GM10248 (cell line): ENCODE measurements at regions not wholly inside any gene's neighbourhood (a gene's known extent, or its start where the extent isn't known, plus 50 kb on each side); places are given as distances from the start of the nearest gene placed in this dataset.

Experiments used
- CTCF ChIA-PET: fragments of 300-600 bp; sonication (Branson Sonifier 250); formaldehyde crosslinking; extraction: SDS; loops from one replicate; lab custom pipeline; 2021; ENCODE audit warnings: antibody characterized with exemption; lab: Yijun Ruan, JAX
- POLR2A ChIA-PET: fragments of 350-650 bp; sonication (Branson Sonifier 250); formaldehyde crosslinking; extraction: SDS; loops from one replicate; lab custom pipeline; 2020; ENCODE audit warnings: antibody characterized with exemption; lab: Yijun Ruan, JAX
- DNase-seq: peaks from one replicate; pipeline ENCODE4 v3.0.0; 2012; ENCODE audit errors: extremely low spot score
- TF ChIP-seq, protein P1 (sequence below): IDR thresholded peaks from 2 replicates; pipeline ENCODE4 v1.5.1; 2012; ENCODE audit warnings: mild to moderate bottlenecking, low read depth; ENCODE audit errors: extremely low read depth, missing control alignments, control extremely low read depth

DNA sequence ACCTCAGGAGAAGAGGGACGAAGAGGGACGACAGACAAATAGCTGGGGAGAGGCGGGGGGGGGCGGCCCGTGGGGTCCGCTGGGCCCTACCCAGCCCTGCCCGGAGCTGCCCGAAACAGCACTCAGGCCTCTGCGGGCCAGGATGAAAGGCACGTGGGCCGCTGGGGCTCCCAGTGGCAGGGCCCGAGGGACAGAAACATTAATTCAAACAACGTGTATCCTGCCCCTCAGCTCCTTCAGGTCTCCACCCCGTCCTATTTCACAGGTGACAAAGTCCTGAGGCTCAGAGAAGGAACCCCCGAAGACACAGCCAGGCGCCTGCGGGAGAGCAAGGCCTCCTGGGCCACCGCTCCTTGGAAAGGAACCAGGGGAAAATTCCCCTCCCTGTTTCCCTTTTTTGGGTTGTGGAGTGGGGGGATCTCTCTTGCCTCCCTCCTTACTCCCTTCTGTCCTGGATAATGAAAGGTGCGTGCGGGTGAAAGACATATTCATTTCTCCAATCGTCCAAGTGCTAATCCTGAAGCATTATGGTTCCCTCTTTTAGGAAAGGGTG is 93.3 kb downstream of the RNASET2 start:
- TF ChIP-seq, protein P1, sequence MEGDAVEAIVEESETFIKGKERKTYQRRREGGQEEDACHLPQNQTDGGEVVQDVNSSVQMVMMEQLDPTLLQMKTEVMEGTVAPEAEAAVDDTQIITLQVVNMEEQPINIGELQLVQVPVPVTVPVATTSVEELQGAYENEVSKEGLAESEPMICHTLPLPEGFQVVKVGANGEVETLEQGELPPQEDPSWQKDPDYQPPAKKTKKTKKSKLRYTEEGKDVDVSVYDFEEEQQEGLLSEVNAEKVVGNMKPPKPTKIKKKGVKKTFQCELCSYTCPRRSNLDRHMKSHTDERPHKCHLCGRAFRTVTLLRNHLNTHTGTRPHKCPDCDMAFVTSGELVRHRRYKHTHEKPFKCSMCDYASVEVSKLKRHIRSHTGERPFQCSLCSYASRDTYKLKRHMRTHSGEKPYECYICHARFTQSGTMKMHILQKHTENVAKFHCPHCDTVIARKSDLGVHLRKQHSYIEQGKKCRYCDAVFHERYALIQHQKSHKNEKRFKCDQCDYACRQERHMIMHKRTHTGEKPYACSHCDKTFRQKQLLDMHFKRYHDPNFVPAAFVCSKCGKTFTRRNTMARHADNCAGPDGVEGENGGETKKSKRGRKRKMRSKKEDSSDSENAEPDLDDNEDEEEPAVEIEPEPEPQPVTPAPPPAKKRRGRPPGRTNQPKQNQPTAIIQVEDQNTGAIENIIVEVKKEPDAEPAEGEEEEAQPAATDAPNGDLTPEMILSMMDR, result no peak
- POLR2A ChIA-PET, result no interaction called here
- peak; percentile 43 for DNase-seq
- CTCF ChIA-PET, result interaction anchor here (0.8 to 3.1 kb wide), 5 partner anchors 12 to 127 kb away, joined by 3 to 12 read pairs (median 3); no protein-coding TSS in a partner anchor

DNA sequence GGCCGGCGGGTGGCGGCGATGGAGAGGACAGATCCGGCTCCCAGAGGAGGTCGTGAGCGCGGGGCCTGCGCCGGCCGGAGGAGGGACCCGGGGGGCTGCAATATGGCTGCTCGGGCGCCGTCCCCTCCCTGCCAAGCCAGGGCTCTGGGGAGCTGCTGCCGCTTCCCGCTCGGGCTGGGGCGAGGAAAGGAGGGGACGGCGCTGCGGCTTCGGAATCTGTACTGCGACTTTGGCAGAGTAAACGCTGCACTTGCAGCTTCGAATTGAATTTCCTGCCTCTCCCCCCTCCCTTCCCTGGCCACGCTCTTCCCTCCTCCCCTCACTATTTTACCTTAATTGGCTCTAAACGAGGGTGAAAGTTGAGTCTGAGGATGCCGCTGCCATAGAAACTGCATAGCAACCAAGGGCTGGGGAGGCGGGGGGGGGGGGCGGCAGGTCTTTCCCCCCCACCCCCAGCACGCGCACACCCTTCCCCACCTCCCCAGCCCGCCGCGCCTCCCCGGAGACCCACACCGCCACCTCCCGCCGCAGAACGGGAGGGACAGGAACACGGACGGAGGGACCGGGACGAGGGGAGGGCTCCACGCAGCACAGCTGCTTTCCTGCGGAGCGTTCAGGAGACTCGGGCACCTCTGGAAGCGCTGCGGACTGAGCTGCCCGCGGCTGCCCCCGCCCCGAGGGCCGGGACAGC is 93.9 kb downstream of the RNASET2 start:
- TF ChIP-seq, protein P1, result peak; percentile 24
- peak; percentile 73 for DNase-seq
- POLR2A ChIA-PET, result no interaction called here
- CTCF ChIA-PET, result interaction anchor here (0.8 to 3.1 kb wide), 4 partner anchors 12 to 87 kb away, joined by 3 to 12 read pairs (median 6); no protein-coding TSS in a partner anchor

DNA sequence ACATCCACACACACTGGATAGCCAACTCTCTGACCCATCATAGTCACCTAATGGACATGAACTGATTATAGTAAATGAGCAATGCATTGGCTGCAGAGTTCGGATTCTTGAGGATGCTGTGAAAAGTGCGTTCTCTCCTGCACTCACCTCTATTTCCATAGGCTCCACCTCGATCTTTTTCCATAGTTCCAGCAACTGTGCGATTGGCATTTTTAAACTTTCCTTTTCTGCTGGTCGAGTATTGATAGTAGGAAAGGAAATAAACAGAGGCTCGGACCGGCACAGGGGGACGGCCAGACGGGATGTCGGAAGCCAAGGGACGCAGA is 94.4 kb downstream of the RNASET2 start:
- ChIA-PET CTCF (interaction anchor here (2.1 kb wide), 1 partner anchor 87 kb away, joined by 9 read pairs; no protein-coding TSS in a partner anchor), POLR2A (no interaction called here)
- no peak for DNase-seq
- TF ChIP-seq, protein P1, result no peak

DNA sequence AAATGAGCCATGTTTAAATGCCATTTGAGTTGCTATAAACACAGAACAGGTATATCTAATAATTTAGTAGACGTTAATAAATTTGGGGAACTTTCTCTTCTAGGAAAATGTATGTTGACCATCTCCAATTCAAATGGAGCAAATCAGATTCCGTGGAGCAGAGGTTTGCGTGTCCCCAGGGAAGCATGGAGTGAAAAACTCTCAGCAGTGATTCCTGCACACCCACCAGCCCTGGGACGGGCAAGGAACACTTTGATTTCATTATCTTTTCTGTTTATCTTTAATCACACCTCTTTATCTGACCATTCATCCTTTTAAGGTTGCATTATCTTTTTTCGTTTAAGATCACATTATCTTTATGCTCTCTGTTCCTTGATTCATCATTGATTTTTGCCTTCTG is 95.0 kb downstream of the RNASET2 start:
- POLR2A ChIA-PET, result no interaction called here
- TF ChIP-seq, protein P1, result no peak
- DNase-seq, result no peak
- CTCF ChIA-PET, result no interaction called here

DNA sequence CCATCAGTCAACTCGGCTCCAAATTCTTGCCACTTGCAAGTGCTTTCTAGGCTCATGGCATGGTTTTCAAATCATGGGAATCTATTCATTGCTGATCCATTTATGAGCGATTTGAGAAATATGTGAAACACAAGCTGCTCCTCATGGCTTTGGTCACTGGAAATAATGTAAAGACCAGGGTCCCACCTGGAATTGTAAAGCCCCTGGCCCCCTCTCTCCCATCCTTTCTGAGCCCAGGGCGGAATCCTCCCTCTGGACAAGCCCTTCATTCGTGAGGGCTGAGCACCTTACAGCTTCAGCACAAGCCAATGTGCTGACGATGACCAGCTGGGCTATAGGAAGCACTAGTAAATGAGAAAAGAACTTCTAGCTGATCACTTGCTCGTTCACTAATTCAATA is 96.0 kb downstream of the RNASET2 start:
- CTCF ChIA-PET, result interaction anchor here (1.1 kb wide), 1 partner anchor 277 kb away, joined by 3 read pairs; no protein-coding TSS in a partner anchor
- DNase-seq, result no peak
- TF ChIP-seq, protein P1, result no peak
- POLR2A ChIA-PET, result no interaction called here

DNA sequence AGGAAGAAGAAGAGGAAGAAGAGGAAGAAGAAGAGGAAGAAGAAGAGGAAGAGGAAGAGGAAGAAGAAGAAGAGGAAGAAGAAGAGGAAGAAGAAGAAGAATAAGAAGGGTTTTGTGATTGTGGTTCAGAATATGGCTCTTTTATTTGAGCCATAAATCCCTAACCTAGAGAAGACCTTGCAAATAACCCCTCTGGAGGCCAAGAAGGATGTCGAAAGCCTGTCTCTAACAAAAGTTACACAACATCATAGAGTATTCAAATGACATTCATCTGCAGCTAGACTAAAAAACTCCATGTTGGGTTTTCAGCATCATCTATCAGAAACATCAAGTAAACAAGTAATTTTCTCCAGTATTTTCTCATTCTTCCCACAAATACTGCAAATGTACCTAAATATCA is 100.9 kb downstream of the RNASET2 start:
- ChIA-PET POLR2A (no interaction called here), CTCF (interaction anchor here (0.8 kb wide), 1 partner anchor 68 kb away, joined by 4 read pairs; no protein-coding TSS in a partner anchor)
- TF ChIP-seq, protein P1, result no peak
- no peak for DNase-seq
